Spleen (tissue), 11 donors: ENCODE measurements at regions not wholly inside any gene's neighbourhood (a gene's known extent, or its start where the extent isn't known, plus 50 kb on each side); places are given as distances from the start of the nearest gene placed in this dataset.

Source experiments
- DNase-seq: peaks from one replicate; pipeline ENCODE4 v3.0.0-alpha.2; 2020
- H3K27ac ChIP-seq, 8 donors: fragments of 200-600 bp; sonication (generic) in 7 of 8; 1 replicate in 4 of 8; 2 replicates in 4 of 8; pipeline versions ENCODE4 v1.5.0 to v1.8.0; 2016 to 2021; ENCODE audit warnings: inconsistent platforms in 4 of 8, mild to moderate bottlenecking in 4 of 8, moderate library complexity in 1 of 8
- H3K27me3 ChIP-seq, 7 donors: fragments of 200-600 bp; sonication (generic) in 6 of 7; replicated peaks in 1 of 7; 1 replicate in 4 of 7; 2 replicates in 3 of 7; pipeline versions ENCODE4 v1.5.0 to v1.8.0; 2016 to 2021; ENCODE audit warnings: inconsistent platforms in 3 of 7, mild to moderate bottlenecking in 1 of 7
- H3K36me3 ChIP-seq, 6 donors: fragments of 200-600 bp; sonication (generic) in 5 of 6; 1 replicate in 4 of 6; 2 replicates in 2 of 6; pipeline versions ENCODE4 v1.5.0 to v1.8.0; 2016 to 2021; ENCODE audit warnings: inconsistent platforms in 2 of 6
- H3K4me1 ChIP-seq, 6 donors: fragments of 200-600 bp; sonication (generic) in 5 of 6; 1 replicate in 3 of 6; 2 replicates in 3 of 6; pipeline versions ENCODE4 v1.5.0 to v1.8.0; 2016 to 2021; ENCODE audit warnings: inconsistent platforms in 3 of 6
- H3K4me3 ChIP-seq, 8 donors: fragments of 200-600 bp; sonication (generic) in 7 of 8; 1 replicate in 4 of 8; 2 replicates in 4 of 8; pipeline versions ENCODE4 v1.5.0 to v1.8.0; 2016 to 2021; ENCODE audit warnings: inconsistent platforms in 4 of 8, mild to moderate bottlenecking in 4 of 8, moderate library complexity in 2 of 8
- H3K9me3 ChIP-seq, 8 donors: fragments of 200-600 bp; sonication (generic) in 7 of 8; 1 replicate in 4 of 8; 2 replicates in 4 of 8; pipeline versions ENCODE4 v1.5.0 to v1.8.0; 2016 to 2021; ENCODE audit warnings: inconsistent platforms in 4 of 8
- POLR2A ChIP-seq, 3 donors: fragments of 450-650 bp; IDR thresholded peaks; one replicate each; pipeline ENCODE4 v1.5.1; 2017; ENCODE audit warnings: antibody characterized with exemption in 3 of 3, mild to moderate bottlenecking in 1 of 3
- POLR2AphosphoS5 ChIP-seq, 3 donors: sonication (generic); formaldehyde crosslinking; IDR thresholded peaks; one replicate each; pipeline ENCODE4 v1.5.1; 2017; ENCODE audit warnings: antibody characterized with exemption in 3 of 3
- WGBS, 5 donors: extraction: QIAGEN DNeasy Blood & Tissue Kit in 3 of 5; methylation state at CpG; one replicate each; pipeline versions ENCODE4 v1.1.5 to v1.1.7; 2013 to 2018; 5-methylcytosine and 5-hydroxymethylcytosine counted together
- intact Hi-C: fragments of 100-400 bp; cut with DNase I; formaldehyde crosslinking; loops from one replicate; pipeline ENCODE4 v1.15.0; 2023; ENCODE audit warnings: low total_unique reads
- TF ChIP-seq, protein P1 (sequence below), 11 experiments: fragments of 200-600 bp in 7 of 11; fragments of 450-650 bp in 4 of 11; sonication (generic) in 4 of 11; IDR thresholded peaks in 8 of 11; conservative IDR thresholded peaks in 3 of 11; 1 replicate in 7 of 11; 2 replicates in 4 of 11; pipeline versions ENCODE4 v1.4.0 to v1.8.0; 2016 to 2021; ENCODE audit warnings: antibody characterized with exemption in 11 of 11, inconsistent platforms in 4 of 11, mild to moderate bottlenecking in 1 of 11
- donor health status: healthy with polysubstance abuse.
- donor health status: DM: no; HTN: no; CAD: no; lungs with moderate emphysema.
- donor health status: DM: no; HTN: no; CAD: no.
- donor health status: Bipolar disorder and iron deficiency.
- donor health status: healthy.
- donor health status: DM: no; HTN: no; CAD: no.
- donor health status: DM: yes; HTN: yes; CAD: no.

- TF ChIP-seq, protein P1, sequence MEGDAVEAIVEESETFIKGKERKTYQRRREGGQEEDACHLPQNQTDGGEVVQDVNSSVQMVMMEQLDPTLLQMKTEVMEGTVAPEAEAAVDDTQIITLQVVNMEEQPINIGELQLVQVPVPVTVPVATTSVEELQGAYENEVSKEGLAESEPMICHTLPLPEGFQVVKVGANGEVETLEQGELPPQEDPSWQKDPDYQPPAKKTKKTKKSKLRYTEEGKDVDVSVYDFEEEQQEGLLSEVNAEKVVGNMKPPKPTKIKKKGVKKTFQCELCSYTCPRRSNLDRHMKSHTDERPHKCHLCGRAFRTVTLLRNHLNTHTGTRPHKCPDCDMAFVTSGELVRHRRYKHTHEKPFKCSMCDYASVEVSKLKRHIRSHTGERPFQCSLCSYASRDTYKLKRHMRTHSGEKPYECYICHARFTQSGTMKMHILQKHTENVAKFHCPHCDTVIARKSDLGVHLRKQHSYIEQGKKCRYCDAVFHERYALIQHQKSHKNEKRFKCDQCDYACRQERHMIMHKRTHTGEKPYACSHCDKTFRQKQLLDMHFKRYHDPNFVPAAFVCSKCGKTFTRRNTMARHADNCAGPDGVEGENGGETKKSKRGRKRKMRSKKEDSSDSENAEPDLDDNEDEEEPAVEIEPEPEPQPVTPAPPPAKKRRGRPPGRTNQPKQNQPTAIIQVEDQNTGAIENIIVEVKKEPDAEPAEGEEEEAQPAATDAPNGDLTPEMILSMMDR (IDR thresholded peaks at IDR 0.05 in 8 of 11, conservative IDR thresholded peaks at IDR 0.05 in 3 of 11) = no peak
- no peak for TF ChIP-seq POLR2A (IDR thresholded peaks at IDR 0.05)
- WGBS, 5 donors = 88 to 95% (median 92%) methylated on average over 18 of the region's 18 CpGs
- Histone ChIP-seq H3K27me3 (no peaks in the 10 kb centered on the region), H3K36me3 (no peaks in the 10 kb centered on the region), H3K27ac (no peak overlapping the region), H3K4me1 (no peaks in the 10 kb centered on the region), H3K4me3 (no peak overlapping the region), H3K9me3 (no peaks in the 10 kb centered on the region)
- intact Hi-C loops = no loop called here
- DNase-seq = no peak
Measured at GRCh38 chr6:169048185-169048864, 205.3 kb downstream of the THBS2 start.

DNA sequence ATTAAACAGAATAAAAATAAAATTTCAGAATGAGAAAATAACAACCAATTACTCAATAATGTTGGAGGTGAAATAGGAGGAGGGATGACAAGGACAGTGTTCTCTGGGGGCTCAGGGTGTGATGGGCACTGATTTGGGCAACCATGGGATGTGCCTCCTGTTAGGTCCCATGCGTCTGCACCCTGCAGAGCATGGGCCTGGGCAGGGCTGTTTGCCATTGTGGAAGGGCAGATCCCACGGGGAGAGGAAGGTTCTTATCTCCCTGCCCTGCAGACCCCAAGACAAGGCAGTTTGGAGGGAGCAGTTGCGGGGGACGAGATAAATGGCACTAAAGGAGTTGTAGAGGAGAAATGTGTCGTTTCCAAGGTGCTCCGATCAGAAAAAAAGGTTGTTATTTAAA, 206.3 kb downstream of the THBS2 start:
- Histone ChIP-seq H3K36me3 (no peaks in the 10 kb centered on the region), H3K27ac (no peak overlapping the region), H3K4me1 (no peaks in the 10 kb centered on the region), H3K9me3 (no peaks in the 10 kb centered on the region), H3K4me3 (no peak overlapping the region), H3K27me3 (no peaks in the 10 kb centered on the region)
- intact Hi-C loops = no loop called here
- 76 to 89% (median 85%) methylated on average over 6 of the region's 6 CpGs for WGBS, 5 donors
- no peak for DNase-seq
- TF ChIP-seq POLR2A (IDR thresholded peaks at IDR 0.05) (no peak), POLR2AphosphoS5 (IDR thresholded peaks at IDR 0.05) (no peak)
- TF ChIP-seq, protein P1 (IDR thresholded peaks at IDR 0.05 in 8 of 11, conservative IDR thresholded peaks at IDR 0.05 in 3 of 11) = no peak

- Histone ChIP-seq H3K36me3 (no peaks in the 10 kb centered on the region), H3K9me3 (no peaks in the 10 kb centered on the region), H3K4me1 (no peaks in the 10 kb centered on the region), H3K27ac (no peak overlapping the region), H3K4me3 (no peak overlapping the region), H3K27me3 (no peaks in the 10 kb centered on the region)
- 79 to 88% (median 83%) methylated on average over 10 of the region's 10 CpGs for WGBS, 5 donors
- intact Hi-C loops = no loop called here
- DNase-seq = no peak
- no peak for TF ChIP-seq POLR2AphosphoS5 (IDR thresholded peaks at IDR 0.05)
- TF ChIP-seq, protein P1 (IDR thresholded peaks at IDR 0.05 in 8 of 11, conservative IDR thresholded peaks at IDR 0.05 in 3 of 11) = no peak
- TF ChIP-seq POLR2A (IDR thresholded peaks at IDR 0.05) = no peak
Measured at GRCh38 chr6:169046483-169047192, 207.0 kb downstream of the THBS2 start.

DNA sequence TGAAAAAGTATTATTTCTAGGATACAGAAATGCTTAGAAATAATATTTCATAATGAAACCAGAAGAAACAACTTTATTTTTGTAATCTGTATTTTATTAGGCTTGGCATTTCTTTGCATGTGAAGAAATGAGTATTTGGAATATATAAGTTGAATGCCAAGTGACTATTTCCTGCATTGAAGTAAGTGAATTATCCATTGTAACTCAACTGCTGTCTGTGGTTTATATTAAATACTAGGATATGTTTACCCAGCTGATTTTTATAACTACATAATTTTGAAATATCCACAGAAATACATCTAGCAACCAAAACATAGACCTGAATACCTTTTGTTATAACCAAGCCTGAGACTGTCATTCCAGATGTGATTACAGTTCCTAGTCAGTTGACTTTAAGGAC, 207.6 kb downstream of the THBS2 start:
- H3K27ac ChIP-seq = no peak overlapping the region
- TF ChIP-seq POLR2A (IDR thresholded peaks at IDR 0.05) = no peak
- TF ChIP-seq POLR2AphosphoS5 (IDR thresholded peaks at IDR 0.05) = no peak
- TF ChIP-seq, protein P1 (IDR thresholded peaks at IDR 0.05 in 8 of 11, conservative IDR thresholded peaks at IDR 0.05 in 3 of 11) = no peak
- no peaks in the 10 kb centered on the region for H3K36me3 ChIP-seq
- no peaks in the 10 kb centered on the region for H3K27me3 ChIP-seq
- DNase-seq = no peak
- intact Hi-C loops = no loop called here
- no peaks in the 10 kb centered on the region for H3K4me1 ChIP-seq
- H3K4me3 ChIP-seq = no peak overlapping the region
- no peaks in the 10 kb centered on the region for H3K9me3 ChIP-seq
